ENCODE measurements at regions not wholly inside any gene's neighbourhood (a gene's known extent, or its start where the extent isn't known, plus 50 kb on each side); places are given as distances from the start of the nearest gene placed in this dataset.

GRCh38 chr1:37290718-37291117 lies 183.7 kb upstream of the ZC3H12A start:
- intact Hi-C loops (cut with micrococcal nuclease) = no loop called here
- Mint-ChIP-seq H3K27me3 (peaks cover 11% of the 10 kb centered on the region), H3K9me3 (no peaks in the 10 kb centered on the region), H3K4me1 (ENCODE audit: low read depth) (peaks cover 7% of the 10 kb centered on the region), H3K4me3 (no peak overlapping the region), H3K36me3 (ENCODE audit: low read depth) (no peaks in the 10 kb centered on the region), H3K27ac (no peak overlapping the region)
- DNase-seq (no peak), ATAC-seq (no peak)
- POLR2A ChIA-PET = interaction anchor here (1.3 kb wide), 1 partner anchor 11 kb away, joined by 3 read pairs; no protein-coding TSS in a partner anchor
- no peak for TF ChIP-seq CTCF (IDR thresholded peaks at IDR 0.05)
- CTCF ChIA-PET = no interaction called here

- TF ChIP-seq CTCF (IDR thresholded peaks at IDR 0.05) = no peak
- Mint-ChIP-seq H3K4me1 (ENCODE audit: low read depth) (peaks cover 7% of the 10 kb centered on the region), H3K27me3 (peaks cover 20% of the 10 kb centered on the region), H3K27ac (no peak overlapping the region), H3K9me3 (no peaks in the 10 kb centered on the region), H3K36me3 (ENCODE audit: low read depth) (no peaks in the 10 kb centered on the region), H3K4me3 (no peak overlapping the region)
- ATAC-seq (no peak), DNase-seq (no peak)
- ChIA-PET CTCF (no interaction called here), POLR2A (no interaction called here)
- intact Hi-C loops (cut with micrococcal nuclease) = no loop called here
These were observed 181.6 kb upstream of the ZC3H12A start for GRCh38 chr1:37292789-37293188.

GRCh38 chr1:37294096-37294495 lies 180.3 kb upstream of the ZC3H12A start:
- ATAC-seq = no peak
- Mint-ChIP-seq H3K27me3 (peaks cover 22% of the 10 kb centered on the region), H3K36me3 (ENCODE audit: low read depth) (no peaks in the 10 kb centered on the region), H3K4me1 (ENCODE audit: low read depth) (peaks cover 3% of the 10 kb centered on the region), H3K4me3 (no peak overlapping the region), H3K9me3 (no peaks in the 10 kb centered on the region), H3K27ac (no peak overlapping the region)
- DNase-seq = no peak
- intact Hi-C loops (cut with micrococcal nuclease) = no loop called here
- no peak for TF ChIP-seq CTCF (IDR thresholded peaks at IDR 0.05)
- ChIA-PET CTCF (no interaction called here), POLR2A (no interaction called here)

GRCh38 chr1:37294529-37294928 lies 179.9 kb upstream of the ZC3H12A start:
- POLR2A ChIA-PET = no interaction called here
- H3K27ac Mint-ChIP-seq = no peak overlapping the region
- no peaks in the 10 kb centered on the region for H3K4me1 Mint-ChIP-seq (ENCODE audit: low read depth)
- DNase-seq = no peak
- no peak for ATAC-seq
- no peaks in the 10 kb centered on the region for H3K36me3 Mint-ChIP-seq (ENCODE audit: low read depth)
- CTCF ChIA-PET = no interaction called here
- H3K27me3 Mint-ChIP-seq = peaks cover 22% of the 10 kb centered on the region
- no peak for TF ChIP-seq CTCF (IDR thresholded peaks at IDR 0.05)
- intact Hi-C loops (cut with micrococcal nuclease) = no loop called here
- H3K9me3 Mint-ChIP-seq = no peaks in the 10 kb centered on the region
- no peak overlapping the region for H3K4me3 Mint-ChIP-seq

GRCh38 chr1:37298769-37299168 lies 175.6 kb upstream of the ZC3H12A start:
- no peaks in the 10 kb centered on the region for H3K9me3 Mint-ChIP-seq
- no peak overlapping the region for H3K27ac Mint-ChIP-seq
- DNase-seq = no peak
- no peak for ATAC-seq
- no peak overlapping the region for H3K4me3 Mint-ChIP-seq
- peaks cover 17% of the 10 kb centered on the region for H3K27me3 Mint-ChIP-seq
- ChIA-PET CTCF (no interaction called here), POLR2A (no interaction called here)
- no peak for TF ChIP-seq CTCF (IDR thresholded peaks at IDR 0.05)
- no peaks in the 10 kb centered on the region for H3K36me3 Mint-ChIP-seq (ENCODE audit: low read depth)
- no peaks in the 10 kb centered on the region for H3K4me1 Mint-ChIP-seq (ENCODE audit: low read depth)
- intact Hi-C loops (cut with micrococcal nuclease) = no loop called here
